CD14-positive monocyte (primary cell): ENCODE measurements at regions not wholly inside any gene's neighbourhood (a gene's known extent, or its start where the extent isn't known, plus 50 kb on each side); places are given as distances from the start of the nearest gene placed in this dataset.

ENCODE experiments used
- DNase-seq, 3 donors: peaks; one replicate each; pipeline ENCODE4 v3.0.0-alpha.2; 2011 to 2022
- H2AFZ ChIP-seq: 2 replicates; pipeline ENCODE4 v1.6.0; 2012; ENCODE audit warnings: mild to moderate bottlenecking, low read depth, low read length, inconsistent platforms; ENCODE audit not compliant: insufficient read depth, poor library complexity, severe bottlenecking
- H3K27ac ChIP-seq, 2 donors: 1 replicate in 1 of 2; 2 replicates in 1 of 2; pipeline ENCODE4 v1.5.1; 2012 to 2013; ENCODE audit warnings: low read length in 2 of 2, control low read depth in 1 of 2, inconsistent platforms in 1 of 2, low read depth in 1 of 2, mild to moderate bottlenecking in 1 of 2
- H3K27me3 ChIP-seq, 2 donors: one replicate each; pipeline versions ENCODE4 v1.6.0 to v1.6.1; 2011 to 2013; ENCODE audit warnings: low read length in 2 of 2; ENCODE audit not compliant: control insufficient read depth in 2 of 2, insufficient read depth in 2 of 2
- H3K36me3 ChIP-seq, 2 donors: replicated peaks in 1 of 2; 1 replicate in 1 of 2; 2 replicates in 1 of 2; pipeline versions ENCODE4 v1.5.1 to v1.6.1; 2012 to 2013; ENCODE audit warnings: low read length in 2 of 2, control low read depth in 1 of 2, inconsistent platforms in 1 of 2, mild to moderate bottlenecking in 1 of 2; ENCODE audit not compliant: insufficient read depth in 2 of 2, control insufficient read depth in 1 of 2
- H3K4me1 ChIP-seq, 2 donors: 1 replicate in 1 of 2; 2 replicates in 1 of 2; pipeline versions ENCODE4 v1.5.1 to v1.6.1; 2012 to 2013; ENCODE audit warnings: low read length in 2 of 2, control low read depth in 1 of 2, inconsistent platforms in 1 of 2, mild to moderate bottlenecking in 1 of 2, moderate library complexity in 1 of 2; ENCODE audit not compliant: insufficient read depth in 2 of 2, control insufficient read depth in 1 of 2
- H3K4me2 ChIP-seq: replicated peaks from 2 replicates; pipeline ENCODE3; 2012; ENCODE audit warnings: low read length, moderate library complexity, mild to moderate bottlenecking; ENCODE audit not compliant: poor library complexity, severe bottlenecking; ENCODE audit errors: extremely low read depth
- H3K4me3 ChIP-seq, 3 experiments: fragments of 200-600 bp in 1 of 3; sonication (generic) in 1 of 3; replicated peaks in 1 of 3; 1 replicate in 2 of 3; 2 replicates in 1 of 3; pipeline ENCODE4 v1.5.1; 2011 to 2013; ENCODE audit warnings: low read length in 3 of 3, mild to moderate bottlenecking in 3 of 3, control low read depth in 2 of 3, low read depth in 2 of 3, inconsistent platforms in 1 of 3, moderate library complexity in 1 of 3
- H3K79me2 ChIP-seq: 2 replicates; pipeline ENCODE4 v1.6.0; 2012; ENCODE audit warnings: mild to moderate bottlenecking, control low read depth, inconsistent platforms, low read length, moderate library complexity; ENCODE audit not compliant: insufficient read depth
- H3K9ac ChIP-seq: 2 replicates; pipeline ENCODE4 v1.6.0; 2017; ENCODE audit warnings: low read length, mild to moderate bottlenecking; ENCODE audit not compliant: insufficient read depth, poor library complexity, severe bottlenecking
- H3K9me3 ChIP-seq, 2 donors: replicated peaks in 1 of 2; 1 replicate in 1 of 2; 2 replicates in 1 of 2; pipeline versions ENCODE4 v1.5.1 to v1.6.1; 2012 to 2013; ENCODE audit warnings: low read length in 2 of 2, control low read depth in 1 of 2; ENCODE audit not compliant: control insufficient read depth in 1 of 2, insufficient read depth in 1 of 2
- H4K20me1 ChIP-seq: 2 replicates; pipeline ENCODE4 v1.6.0; 2012; ENCODE audit warnings: mild to moderate bottlenecking, low read length, control low read depth, moderate library complexity; ENCODE audit not compliant: insufficient read depth
- H3K27ac Mint-ChIP-seq, 7 donors: one replicate each; pipeline ENCODE4 v1.8.0; 2020; ENCODE audit warnings: mild to moderate bottlenecking in 7 of 7, mixed read lengths in 7 of 7, moderate library complexity in 6 of 7, inconsistent platforms in 2 of 7
- H3K27me3 Mint-ChIP-seq, 3 donors: one replicate each; pipeline ENCODE4 v1.8.0; 2021 to 2022; ENCODE audit warnings: low read depth in 3 of 3, mild to moderate bottlenecking in 3 of 3, mixed read lengths in 3 of 3, moderate library complexity in 3 of 3, inconsistent platforms in 1 of 3
- H3K36me3 Mint-ChIP-seq, 2 donors: one replicate each; pipeline ENCODE4 v1.8.0; 2020; ENCODE audit warnings: mixed read lengths in 2 of 2, inconsistent platforms in 1 of 2, mild to moderate bottlenecking in 1 of 2
- H3K4me1 Mint-ChIP-seq: one replicate; pipeline ENCODE4 v1.8.0; 2020; ENCODE audit warnings: mild to moderate bottlenecking, mixed read lengths
- H3K4me3 Mint-ChIP-seq, 2 donors: one replicate each; pipeline ENCODE4 v1.8.0; 2020; ENCODE audit warnings: mild to moderate bottlenecking in 2 of 2, mixed read lengths in 2 of 2, moderate library complexity in 1 of 2
- H3K9me3 Mint-ChIP-seq, 7 donors: one replicate each; pipeline ENCODE4 v1.8.0; 2020 to 2022; ENCODE audit warnings: mixed read lengths in 7 of 7, mild to moderate bottlenecking in 6 of 7, moderate library complexity in 6 of 7, inconsistent platforms in 2 of 7
- CTCF ChIP-seq: fragments of 200-600 bp; IDR thresholded peaks from one replicate; pipeline ENCODE4 v1.8.0; 2022; ENCODE audit warnings: antibody characterized with exemption, mild to moderate bottlenecking
- WGBS: methylation state at CpG from one replicate; pipeline ENCODE4 v1.1.5; 2013; ENCODE audit warnings: missing lambda C conversion rate; ENCODE audit not compliant: insufficient coverage; 5-methylcytosine and 5-hydroxymethylcytosine counted together
- intact Hi-C, 2 donors: fragments of 100-400 bp; cut with micrococcal nuclease; formaldehyde crosslinking; loops; one replicate each; pipeline versions ENCODE4 v1.15.0 to v1.15.1; 2023

- Mint-ChIP-seq H3K36me3 (no peaks in the 10 kb centered on the region), H3K27ac (no peak overlapping the region), H3K4me3 (no peak overlapping the region), H3K9me3 (peaks cover 0 to 6% (median 3%) of the 10 kb centered on the region in 7 donors), H3K4me1 (peaks cover 8% of the 10 kb centered on the region), H3K27me3 (peaks cover 4 to 17% (median 6%) of the 10 kb centered on the region in 3 donors)
- intact Hi-C loops: no loop called here
- no peak overlapping the region for H3K4me2 ChIP-seq
- no CpG with 5 or more reads among the region's 2 CpGs for WGBS
- H3K9ac ChIP-seq: no peak overlapping the region
- H3K4me1 ChIP-seq: no peaks in the 10 kb centered on the region
- peaks cover 0 to 4% of the 10 kb centered on the region in 2 donors for H3K27me3 ChIP-seq
- H3K4me3 ChIP-seq: no peak overlapping the region
- H2AFZ ChIP-seq: no peak overlapping the region
- no peaks in the 10 kb centered on the region for H3K36me3 ChIP-seq
- no peak for DNase-seq
- H3K79me2 ChIP-seq: no peaks in the 10 kb centered on the region
- H4K20me1 ChIP-seq: no peaks in the 10 kb centered on the region
- H3K27ac ChIP-seq: no peak overlapping the region
- TF ChIP-seq CTCF: no peak
- H3K9me3 ChIP-seq: no peaks in the 10 kb centered on the region
These were observed 102.9 kb upstream of the SMYD2 start for GRCh38 chr1:214178102-214178501.

- DNase-seq: no peak
- Mint-ChIP-seq H3K9me3 (peaks cover 0 to 9% (median 5%) of the 10 kb centered on the region in 7 donors), H3K4me3 (no peak overlapping the region), H3K4me1 (peaks cover 5% of the 10 kb centered on the region), H3K27me3 (peaks cover 28 to 59% (median 46%) of the 10 kb centered on the region in 3 donors), H3K36me3 (no peaks in the 10 kb centered on the region), H3K27ac (no peak overlapping the region)
- H3K79me2 ChIP-seq: no peaks in the 10 kb centered on the region
- no peak overlapping the region for H3K4me2 ChIP-seq
- H4K20me1 ChIP-seq: no peaks in the 10 kb centered on the region
- no peak overlapping the region for H3K4me3 ChIP-seq
- H3K9me3 ChIP-seq: peaks cover 0 to 10% of the 10 kb centered on the region in 2 donors
- intact Hi-C loops: no loop called here
- H3K27ac ChIP-seq: no peak overlapping the region
- H3K36me3 ChIP-seq: no peaks in the 10 kb centered on the region
- WGBS: 44% methylated on average over 1 of the region's 2 CpGs
- peaks cover 37 to 51% of the 10 kb centered on the region in 2 donors for H3K27me3 ChIP-seq
- no peak for TF ChIP-seq CTCF
- H3K9ac ChIP-seq: no peak overlapping the region
- H3K4me1 ChIP-seq: no peaks in the 10 kb centered on the region
- H2AFZ ChIP-seq: no peak overlapping the region
These were observed 96.0 kb upstream of the SMYD2 start for GRCh38 chr1:214184992-214185391.
